GM19468 (cell line): ENCODE measurements at regions not wholly inside any gene's neighbourhood (a gene's known extent, or its start where the extent isn't known, plus 50 kb on each side); places are given as distances from the start of the nearest gene placed in this dataset.
"Not testable (repeated sequence)": the region's sequence is repeated elsewhere in the genome, so short reads cannot be mapped to it uniquely, and the experiment has no call there.

ENCODE experiments used
- ATAC-seq: cut with Tn5 transposase; IDR thresholded peaks from one replicate; pipeline ENCODE4 v1.9.1; 2021; ENCODE audit warnings: mild to moderate bottlenecking, moderate library complexity, moderate number of reproducible peaks; ENCODE audit not compliant: unreplicated experiment; ENCODE audit errors: extremely low read depth

DNA sequence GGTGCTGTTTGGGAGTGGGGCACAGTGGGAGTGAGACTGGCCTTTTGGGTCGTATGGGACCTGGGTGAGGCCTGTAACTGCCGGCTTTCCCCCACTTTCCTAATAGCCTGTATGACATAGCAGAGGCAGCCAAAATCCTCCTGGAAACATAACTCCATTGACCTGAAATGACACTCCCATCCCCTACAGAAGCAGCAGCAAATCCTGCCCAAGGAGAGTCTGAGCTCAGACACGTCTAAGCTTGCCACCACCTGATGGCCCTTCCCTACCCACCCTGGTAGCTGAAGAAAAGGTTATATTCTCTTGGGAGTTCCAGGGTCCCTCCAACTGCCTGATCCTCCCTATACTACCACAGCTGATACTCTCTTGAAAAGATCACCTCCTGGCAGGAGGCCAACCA, 179.8 kb upstream of the ARRDC3 start:
- no peak for ATAC-seq

- ATAC-seq, result no peak
Measured at GRCh38 chr5:91541696-91542095, 158.6 kb upstream of the ARRDC3 start.

DNA sequence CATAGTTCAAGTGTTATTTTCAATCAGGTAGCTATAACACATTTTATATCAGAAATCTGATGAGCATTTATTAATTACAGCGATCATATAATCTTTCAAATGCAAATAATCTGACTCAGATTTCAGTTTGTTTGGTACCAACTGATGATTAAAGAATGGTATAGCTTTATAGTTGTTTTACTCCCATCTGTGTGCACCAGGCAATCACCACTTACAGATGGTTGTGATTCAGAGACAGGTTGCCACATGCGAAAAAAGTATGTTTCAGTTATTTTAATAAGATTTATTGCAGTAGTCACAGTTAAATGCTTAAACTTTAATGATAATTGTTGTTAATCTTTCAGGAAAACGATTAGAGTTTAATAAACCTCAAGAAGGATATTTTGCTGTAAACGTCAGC, 155.1 kb upstream of the ARRDC3 start:
- no peak for ATAC-seq

GRCh38 chr5:91535499-91535898, 152.4 kb upstream of the ARRDC3 start:
- no peak for ATAC-seq

- no peak for ATAC-seq
Measured at GRCh38 chr5:91534332-91534731, 151.2 kb upstream of the ARRDC3 start.

GRCh38 chr5:91532779-91533178, 149.7 kb upstream of the ARRDC3 start:
- ATAC-seq, result no peak

GRCh38 chr5:91532281-91532680, 149.2 kb upstream of the ARRDC3 start:
- no peak for ATAC-seq

DNA sequence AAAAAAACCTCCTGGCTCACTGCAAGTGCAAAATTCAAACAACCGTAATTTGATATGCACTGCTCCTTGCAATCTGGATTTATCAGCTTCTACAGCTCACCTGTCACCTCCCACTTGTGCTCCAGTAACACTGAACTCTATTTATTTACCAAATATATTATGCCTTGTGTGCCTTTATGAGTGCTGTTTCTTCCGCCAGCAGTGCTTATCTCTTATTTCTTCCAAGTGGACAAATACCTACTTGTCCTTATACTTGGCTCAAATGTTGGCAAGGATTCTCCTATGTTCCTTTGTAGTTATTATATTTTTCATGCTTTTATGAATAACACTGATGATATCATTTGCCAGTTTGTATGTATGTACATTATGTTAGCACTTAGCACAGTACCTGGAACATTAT, 145.7 kb upstream of the ARRDC3 start:
- ATAC-seq, result no peak

GRCh38 chr5:91521785-91522184, 138.7 kb upstream of the ARRDC3 start:
- no peak for ATAC-seq

DNA sequence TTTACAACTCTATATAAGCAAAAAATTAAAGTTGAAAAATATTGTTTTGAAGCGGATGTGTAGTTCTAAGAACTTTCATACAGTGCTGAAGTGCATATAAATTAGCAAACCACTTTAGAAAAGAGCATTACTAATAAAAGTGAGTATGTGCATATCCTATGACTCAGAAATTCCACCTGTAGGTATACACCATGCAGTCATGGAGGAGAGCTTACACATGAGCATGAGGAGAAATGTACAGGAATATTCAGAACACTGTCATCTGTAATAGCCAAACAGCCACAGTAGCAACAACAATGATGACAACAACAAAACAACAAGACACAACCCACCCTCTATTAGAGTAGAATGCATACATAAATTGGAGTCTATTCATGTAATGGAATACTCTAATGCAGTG, 138.2 kb upstream of the ARRDC3 start:
- no peak for ATAC-seq

- ATAC-seq, result no peak
Measured at GRCh38 chr5:91514400-91514799, 131.3 kb upstream of the ARRDC3 start.

DNA sequence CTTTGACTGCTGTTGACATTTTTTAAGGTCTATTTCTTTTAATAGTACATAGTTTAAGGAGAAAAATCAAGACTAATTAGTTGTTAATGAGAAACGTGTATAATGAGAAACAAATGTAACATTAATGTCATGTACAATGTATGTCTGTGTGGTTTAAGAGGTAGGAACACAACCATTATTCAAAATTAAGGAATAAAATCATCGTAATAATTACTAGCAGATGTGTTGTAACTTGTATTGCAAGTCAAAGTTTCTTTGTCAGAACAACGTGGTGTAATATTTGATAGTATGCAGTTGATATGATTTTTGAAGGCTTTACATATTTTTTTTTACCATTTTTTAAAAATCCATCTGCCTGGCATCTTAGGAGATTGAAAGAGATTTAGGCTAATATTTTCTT, 120.2 kb upstream of the ARRDC3 start:
- no peak for ATAC-seq

DNA sequence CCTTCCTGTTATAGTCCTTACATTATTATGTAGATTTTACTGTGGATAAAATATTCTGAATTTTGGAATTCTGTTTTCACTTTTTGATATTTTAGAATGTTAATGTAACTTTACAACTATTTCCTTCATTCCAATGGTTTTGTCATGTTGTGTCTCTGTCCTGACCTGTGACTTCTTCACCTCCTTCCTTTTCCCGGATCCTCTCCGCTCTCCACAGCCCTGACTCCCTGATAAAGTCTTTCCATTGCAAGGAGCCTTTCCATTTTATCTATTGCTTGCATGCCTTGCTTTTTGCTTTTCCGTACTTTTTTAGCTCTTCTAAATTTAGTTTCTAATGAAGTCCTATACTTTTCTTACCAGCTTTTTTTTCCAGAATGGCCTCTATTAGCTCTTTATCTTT, 117.6 kb upstream of the ARRDC3 start:
- no peak for ATAC-seq

- no peak for ATAC-seq
Measured at GRCh38 chr5:91499943-91500531, 116.9 kb upstream of the ARRDC3 start.

- ATAC-seq, result no peak
Measured at GRCh38 chr5:91495699-91496098, 112.6 kb upstream of the ARRDC3 start.

DNA sequence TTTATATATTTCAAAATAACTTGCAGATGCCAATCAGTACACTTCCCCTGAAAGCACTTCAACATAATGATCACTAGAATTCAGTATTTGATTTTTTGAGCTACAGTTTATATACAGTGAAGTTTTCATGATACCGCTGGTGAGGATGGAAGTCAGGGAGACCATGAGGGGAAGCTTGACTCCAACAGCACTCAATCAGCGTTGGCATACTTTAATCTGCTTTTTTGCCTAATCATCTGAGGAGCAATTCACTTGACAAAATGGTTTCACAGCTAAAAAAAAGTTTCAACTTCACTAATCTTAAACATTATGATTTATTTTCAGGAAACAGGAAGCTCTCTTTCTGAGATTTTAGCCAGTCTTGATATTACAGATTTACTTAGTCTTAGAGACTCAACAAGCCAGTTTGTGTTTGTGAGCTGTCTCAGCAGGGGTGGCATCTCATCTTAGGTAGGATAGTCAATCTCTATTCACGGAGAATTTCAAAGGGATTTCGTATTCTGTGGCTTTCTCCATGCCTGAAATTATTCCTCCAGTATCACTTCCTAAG, 111.4 kb upstream of the ARRDC3 start:
- ATAC-seq, result no peak

DNA sequence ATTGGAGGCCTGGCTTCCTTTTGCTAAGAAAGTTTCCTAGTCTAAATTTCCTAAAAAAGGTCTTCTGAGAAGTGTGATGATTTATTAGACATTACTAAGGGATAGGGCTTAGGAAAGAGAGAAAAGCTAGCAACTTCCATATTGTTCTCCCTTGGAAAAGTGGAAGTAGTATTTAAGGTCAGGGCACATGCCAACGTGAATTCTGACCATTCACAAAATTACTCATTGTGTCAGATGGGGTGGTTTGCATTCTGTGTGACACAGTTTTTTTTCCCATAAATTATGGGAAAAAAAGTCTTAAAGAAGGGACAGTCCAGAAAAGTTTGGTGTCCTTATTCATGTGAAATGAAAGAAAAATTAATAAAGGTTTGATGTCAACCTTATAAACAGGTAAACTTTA, 110.0 kb upstream of the ARRDC3 start:
- no peak for ATAC-seq

- ATAC-seq, result no peak
Measured at GRCh38 chr5:91491229-91491628, 108.1 kb upstream of the ARRDC3 start.

GRCh38 chr5:91490316-91490715, 107.2 kb upstream of the ARRDC3 start:
- ATAC-seq, result no peak

- ATAC-seq, result no peak
Measured at GRCh38 chr5:91487420-91487819, 104.3 kb upstream of the ARRDC3 start.

- ATAC-seq, result no peak
Measured at GRCh38 chr5:91486638-91487037, 103.5 kb upstream of the ARRDC3 start.

DNA sequence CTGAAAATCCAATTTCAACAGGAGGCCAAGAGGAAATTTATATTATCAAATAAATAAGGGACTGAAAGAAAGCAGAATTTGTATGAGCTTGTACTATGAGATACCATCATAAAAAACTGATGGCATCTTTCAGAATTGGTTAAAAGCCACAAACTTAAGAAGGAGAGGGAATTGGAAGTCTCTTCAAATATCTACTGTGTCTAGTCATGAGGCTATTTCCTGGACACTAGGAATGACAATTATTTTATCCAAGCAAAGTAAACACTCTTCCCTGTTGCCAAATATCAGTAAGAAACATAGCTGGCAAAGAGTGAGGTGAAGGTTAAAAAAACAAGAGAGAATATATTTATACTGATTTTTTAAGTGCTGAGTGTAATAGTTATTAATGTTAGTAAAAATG, 101.5 kb upstream of the ARRDC3 start:
- ATAC-seq, result no peak

DNA sequence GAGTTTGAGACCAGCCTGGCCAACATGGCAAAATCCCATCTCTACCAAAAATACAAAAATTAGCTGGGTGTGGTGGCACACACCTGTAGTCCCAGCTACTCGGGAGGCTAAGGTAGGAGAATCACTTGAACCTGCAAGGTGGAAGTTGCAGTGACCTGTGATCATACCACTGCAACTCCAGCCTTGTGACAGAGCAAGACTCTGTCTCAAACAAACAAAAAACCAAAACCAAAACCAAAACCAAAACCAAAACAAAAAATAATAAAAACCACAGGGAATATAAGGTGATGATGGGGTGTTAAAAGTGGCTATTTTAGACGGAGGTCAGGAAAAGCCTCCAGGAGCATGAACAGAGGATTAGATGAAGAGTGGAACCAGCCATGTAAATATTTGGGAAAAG, 96.3 kb upstream of the ARRDC3 start:
- not testable (repeated sequence) for ATAC-seq
